Neutrophil (primary cell): ENCODE measurements at regions not wholly inside any gene's neighbourhood (a gene's known extent, or its start where the extent isn't known, plus 50 kb on each side); places are given as distances from the start of the nearest gene placed in this dataset.

Experiments
- H3K27ac ChIP-seq: fragments of 200-600 bp; sonication (generic); 2 replicates; pipeline ENCODE4 v1.5.1; 2016; ENCODE audit warnings: mild to moderate bottlenecking, moderate library complexity
- H3K27me3 ChIP-seq: fragments of 200-600 bp; sonication (generic); 2 replicates; pipeline ENCODE4 v1.6.0; 2016; ENCODE audit warnings: mild to moderate bottlenecking
- H3K36me3 ChIP-seq: fragments of 200-600 bp; sonication (generic); 2 replicates; pipeline ENCODE4 v1.5.1; 2017
- H3K4me1 ChIP-seq, 2 experiments: fragments of 200-600 bp in 1 of 2; sonication (generic) in 1 of 2; 1 replicate in 1 of 2; 2 replicates in 1 of 2; pipeline versions ENCODE4 v1.5.1 to v1.6.1; 2013 to 2016; ENCODE audit warnings: low read depth in 1 of 2, low read length in 1 of 2, mild to moderate bottlenecking in 1 of 2, moderate library complexity in 1 of 2; ENCODE audit not compliant: control insufficient read depth in 1 of 2, insufficient read depth in 1 of 2
- H3K4me3 ChIP-seq, 2 experiments: fragments of 200-600 bp in 1 of 2; sonication (generic) in 1 of 2; 1 replicate in 1 of 2; 2 replicates in 1 of 2; pipeline ENCODE4 v1.5.1; 2013 to 2016; ENCODE audit warnings: low read depth in 1 of 2, low read length in 1 of 2, mild to moderate bottlenecking in 1 of 2, moderate library complexity in 1 of 2
- H3K9me3 ChIP-seq: fragments of 200-600 bp; sonication (generic); 2 replicates; pipeline ENCODE4 v1.5.1; 2016
- CTCF ChIP-seq: fragments of 200-600 bp; sonication (generic); IDR thresholded peaks from 2 replicates; pipeline ENCODE4 v1.5.1; 2016; ENCODE audit warnings: antibody characterized with exemption

GRCh38 chr3:18892756-18893155 is 255.6 kb upstream of the KCNH8 start:
- no peak overlapping the region for H3K4me3 ChIP-seq
- TF ChIP-seq CTCF = no peak
- H3K4me1 ChIP-seq = peaks cover 16 to 24% of the 10 kb centered on the region in 2 experiments
- no peaks in the 10 kb centered on the region for H3K27me3 ChIP-seq
- no peak overlapping the region for H3K27ac ChIP-seq
- H3K36me3 ChIP-seq = no peaks in the 10 kb centered on the region
- H3K9me3 ChIP-seq = no peaks in the 10 kb centered on the region

GRCh38 chr3:18892047-18892446 is 256.3 kb upstream of the KCNH8 start:
- Histone ChIP-seq H3K27me3 (no peaks in the 10 kb centered on the region), H3K4me3 (no peak overlapping the region), H3K27ac (no peak overlapping the region), H3K36me3 (no peaks in the 10 kb centered on the region), H3K4me1 (peaks cover 16 to 24% of the 10 kb centered on the region in 2 experiments), H3K9me3 (no peaks in the 10 kb centered on the region)
- no peak for TF ChIP-seq CTCF

GRCh38 chr3:18891641-18892040 is 256.7 kb upstream of the KCNH8 start:
- Histone ChIP-seq H3K36me3 (no peaks in the 10 kb centered on the region), H3K27ac (no peak overlapping the region), H3K9me3 (no peaks in the 10 kb centered on the region), H3K27me3 (no peaks in the 10 kb centered on the region), H3K4me3 (no peak overlapping the region), H3K4me1 (peaks cover 16 to 24% of the 10 kb centered on the region in 2 experiments)
- no peak for TF ChIP-seq CTCF

- H3K4me3 ChIP-seq = no peak overlapping the region
- H3K36me3 ChIP-seq = no peaks in the 10 kb centered on the region
- H3K4me1 ChIP-seq = peaks cover 16 to 24% of the 10 kb centered on the region in 2 experiments
- no peaks in the 10 kb centered on the region for H3K9me3 ChIP-seq
- no peaks in the 10 kb centered on the region for H3K27me3 ChIP-seq
- H3K27ac ChIP-seq = no peak overlapping the region
- no peak for TF ChIP-seq CTCF
These were observed 257.9 kb upstream of the KCNH8 start for GRCh38 chr3:18890449-18890848.

GRCh38 chr3:18888819-18889218 is 259.5 kb upstream of the KCNH8 start:
- Histone ChIP-seq H3K27me3 (no peaks in the 10 kb centered on the region), H3K4me3 (no peak overlapping the region), H3K4me1 (peaks cover 20 to 34% of the 10 kb centered on the region in 2 experiments), H3K36me3 (no peaks in the 10 kb centered on the region), H3K27ac (no peak overlapping the region), H3K9me3 (no peaks in the 10 kb centered on the region)
- TF ChIP-seq CTCF = no peak

- Histone ChIP-seq H3K4me3 (no peak overlapping the region), H3K27me3 (no peaks in the 10 kb centered on the region), H3K27ac (no peak overlapping the region), H3K36me3 (no peaks in the 10 kb centered on the region), H3K9me3 (no peaks in the 10 kb centered on the region), H3K4me1 (peaks cover 25 to 36% of the 10 kb centered on the region in 2 experiments)
- TF ChIP-seq CTCF = no peak
These were observed 259.9 kb upstream of the KCNH8 start for GRCh38 chr3:18888370-18888769.
